GM21529 (cell line): ENCODE measurements at regions not wholly inside any gene's neighbourhood (a gene's known extent, or its start where the extent isn't known, plus 50 kb on each side); places are given as distances from the start of the nearest gene placed in this dataset.

Experiments used
- ATAC-seq: cut with Tn5 transposase; IDR thresholded peaks from one replicate; pipeline ENCODE4 v1.9.1; 2021; ENCODE audit not compliant: unreplicated experiment

GRCh38 chr2:204223544-204223943 lies 287.0 kb downstream of the ICOS start:
- no peak for ATAC-seq

- no peak for ATAC-seq
Measured at GRCh38 chr2:204225671-204226073, 289.1 kb downstream of the ICOS start.

GRCh38 chr2:204226305-204226880 lies 289.8 kb downstream of the ICOS start:
- ATAC-seq: no peak

GRCh38 chr2:204228169-204228886 lies 291.8 kb downstream of the ICOS start:
- no peak for ATAC-seq

GRCh38 chr2:204234248-204234647 lies 297.7 kb downstream of the ICOS start:
- ATAC-seq: no peak

- no peak for ATAC-seq
Measured at GRCh38 chr2:204234879-204235278, 298.3 kb downstream of the ICOS start.

GRCh38 chr2:204237416-204237815 lies 300.9 kb downstream of the ICOS start:
- ATAC-seq: no peak

GRCh38 chr2:204239411-204240165 lies 303.0 kb downstream of the ICOS start:
- ATAC-seq: no peak

- ATAC-seq: no peak
Measured at GRCh38 chr2:204240961-204241360, 304.3 kb upstream of the PARD3B start.

- no peak for ATAC-seq
Measured at GRCh38 chr2:204249437-204249836, 295.8 kb upstream of the PARD3B start.

- no peak for ATAC-seq
Measured at GRCh38 chr2:204250692-204251091, 294.6 kb upstream of the PARD3B start.

GRCh38 chr2:204251158-204251997 lies 293.9 kb upstream of the PARD3B start:
- ATAC-seq: peak; percentile 75

- ATAC-seq: no peak
Measured at GRCh38 chr2:204251998-204252376, 293.3 kb upstream of the PARD3B start.

- no peak for ATAC-seq
Measured at GRCh38 chr2:204255071-204255470, 290.2 kb upstream of the PARD3B start.

- ATAC-seq: no peak
Measured at GRCh38 chr2:204255526-204255925, 289.7 kb upstream of the PARD3B start.

- no peak for ATAC-seq
Measured at GRCh38 chr2:204257781-204258180, 287.5 kb upstream of the PARD3B start.

- no peak for ATAC-seq
Measured at GRCh38 chr2:204258890-204259289, 286.4 kb upstream of the PARD3B start.

- peak; percentile 65 for ATAC-seq
Measured at GRCh38 chr2:204260162-204260877, 285.0 kb upstream of the PARD3B start.

GRCh38 chr2:204260901-204261300 lies 284.4 kb upstream of the PARD3B start:
- ATAC-seq: no peak

GRCh38 chr2:204261846-204262245 lies 283.4 kb upstream of the PARD3B start:
- ATAC-seq: no peak
